ENCODE measurements at regions not wholly inside any gene's neighbourhood (a gene's known extent, or its start where the extent isn't known, plus 50 kb on each side); places are given as distances from the start of the nearest gene placed in this dataset.
"Not testable (repeated sequence)": the region's sequence is repeated elsewhere in the genome, so short reads cannot be mapped to it uniquely, and the experiment has no call there.

GRCh38 chr3:24545887-24546286, 51.2 kb upstream of the THRB start:
- DNase-seq: no peak

- DNase-seq: no peak
Observed at GRCh38 chr3:24548278-24548677, 53.6 kb upstream of the THRB start.

- DNase-seq: no peak
Observed at GRCh38 chr3:24550588-24550987, 55.9 kb upstream of the THRB start.

GRCh38 chr3:24551626-24552025, 57.0 kb upstream of the THRB start:
- no peak for DNase-seq

GRCh38 chr3:24562895-24563294, 68.2 kb upstream of the THRB start:
- DNase-seq: no peak

GRCh38 chr3:24565053-24565452, 70.4 kb upstream of the THRB start:
- DNase-seq: no peak

- DNase-seq: no peak
Observed at GRCh38 chr3:24565656-24566055, 71.0 kb upstream of the THRB start.

GRCh38 chr3:24566927-24567326, 72.3 kb upstream of the THRB start:
- no peak for DNase-seq

- DNase-seq: not testable (repeated sequence)
Observed at GRCh38 chr3:24572409-24572808, 77.8 kb upstream of the THRB start.

GRCh38 chr3:24573576-24573975, 78.9 kb upstream of the THRB start:
- DNase-seq: no peak

- DNase-seq: no peak
Observed at GRCh38 chr3:24578324-24578723, 83.7 kb upstream of the THRB start.

GRCh38 chr3:24578951-24579421, 84.3 kb upstream of the THRB start:
- no peak for DNase-seq

- no peak for DNase-seq
Observed at GRCh38 chr3:24582431-24583403, 88.1 kb upstream of the THRB start.

GRCh38 chr3:24586920-24587319, 92.3 kb upstream of the THRB start:
- DNase-seq: no peak

- DNase-seq: no peak
Observed at GRCh38 chr3:24588629-24589512, 94.2 kb upstream of the THRB start.

- no peak for DNase-seq
Observed at GRCh38 chr3:24589513-24589851, 94.8 kb upstream of the THRB start.

- DNase-seq: peak; percentile 31
Observed at GRCh38 chr3:24589931-24590880, 95.6 kb upstream of the THRB start.

GRCh38 chr3:24591191-24591590, 96.5 kb upstream of the THRB start:
- DNase-seq: no peak

GRCh38 chr3:24591661-24592555, 97.3 kb upstream of the THRB start:
- no peak for DNase-seq

GRCh38 chr3:24594161-24594560, 99.5 kb upstream of the THRB start:
- no peak for DNase-seq

GRCh38 chr3:24595796-24596195, 101.1 kb upstream of the THRB start:
- no peak for DNase-seq

All from femur (tissue), 1 donor.